UCSD-AML1 (cell line): ENCODE measurements at regions not wholly inside any gene's neighbourhood (a gene's known extent, or its start where the extent isn't known, plus 50 kb on each side); places are given as distances from the start of the nearest gene placed in this dataset.
"Not testable (repeated sequence)": the region's sequence is repeated elsewhere in the genome, so short reads cannot be mapped to it uniquely, and the experiment has no call there.

Experiments
- DNase-seq: peaks from one replicate; lab custom pipeline; 2025; ENCODE audit not compliant: unreplicated experiment; lab: John Stamatoyannopoulos, UW

DNA sequence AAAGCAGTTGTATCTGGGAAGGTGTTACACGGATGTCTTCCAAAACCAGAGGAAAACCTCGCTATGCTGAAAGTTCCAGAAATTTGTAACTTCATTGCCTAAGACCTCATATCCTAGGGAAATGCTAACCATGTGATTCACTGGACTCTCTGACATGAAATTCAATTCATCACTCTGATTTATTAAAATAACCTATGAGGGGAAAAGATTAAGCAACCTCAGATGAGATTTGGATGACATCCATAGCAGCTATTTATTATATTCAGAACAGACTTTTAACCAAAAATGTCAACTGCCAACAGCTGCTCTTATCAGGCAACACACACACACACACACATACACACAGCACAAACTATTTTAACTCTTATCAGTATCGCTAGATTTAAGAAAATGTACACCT lies 1006.4 kb upstream of the CTNND2 start:
- no peak for DNase-seq

DNA sequence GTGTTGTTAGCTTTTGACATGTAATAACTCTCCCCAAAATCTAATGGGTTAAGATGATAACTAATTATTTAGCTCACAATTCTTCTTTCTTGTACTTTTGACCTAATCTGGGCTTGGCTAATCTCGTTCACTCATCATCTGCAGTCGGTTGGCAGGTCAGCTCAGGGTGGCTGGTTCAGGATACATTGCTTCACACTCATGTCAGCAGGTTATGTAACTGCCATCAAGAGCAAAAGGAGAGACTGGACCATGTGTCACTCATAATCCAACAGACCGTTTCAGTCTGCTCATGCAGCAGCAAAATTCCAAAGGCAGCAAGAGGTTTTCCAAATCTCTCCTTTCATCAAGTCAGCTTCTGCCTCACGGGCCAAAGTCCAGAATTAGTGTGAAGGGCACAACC lies 998.4 kb upstream of the CTNND2 start:
- DNase-seq, result no peak

DNA sequence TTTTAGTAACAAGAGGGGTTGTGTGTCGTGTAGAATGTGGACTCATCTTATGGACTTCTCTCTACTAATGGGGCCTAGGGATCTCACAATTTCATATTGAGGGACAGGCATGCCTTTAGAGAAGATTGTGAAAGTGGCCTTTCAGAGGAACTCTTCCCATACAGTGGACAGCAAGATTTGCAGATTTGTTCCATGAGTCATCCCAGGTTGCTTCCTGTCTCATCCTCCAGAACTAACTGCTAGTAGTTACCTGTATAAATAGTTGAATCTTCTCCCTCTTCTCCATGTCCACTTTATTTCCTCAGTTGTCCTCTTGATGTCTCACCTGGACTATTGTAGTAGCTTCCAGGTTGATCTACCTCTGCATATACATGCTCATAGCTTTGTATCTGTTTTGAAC lies 997.5 kb upstream of the CTNND2 start:
- no peak for DNase-seq

DNA sequence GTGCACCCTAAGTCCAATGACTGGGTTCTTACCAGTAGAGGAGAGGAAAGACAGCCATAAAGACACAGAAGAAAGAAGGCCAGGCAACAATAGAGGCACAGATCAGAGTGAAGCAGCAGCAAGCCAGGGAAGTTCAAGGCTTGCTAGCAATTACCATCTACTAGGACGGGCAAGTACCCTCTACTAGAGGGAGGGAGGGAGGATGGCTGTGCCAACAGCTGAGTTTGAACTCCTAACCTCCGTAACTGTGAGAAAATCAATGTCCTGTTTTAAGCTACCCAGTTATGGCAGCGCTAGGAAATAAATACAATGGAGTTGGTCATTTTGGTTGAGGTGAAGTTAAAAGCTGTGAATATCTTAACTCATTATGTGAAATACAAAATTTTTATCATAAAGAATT lies 991.8 kb upstream of the CTNND2 start:
- DNase-seq, result no peak

DNA sequence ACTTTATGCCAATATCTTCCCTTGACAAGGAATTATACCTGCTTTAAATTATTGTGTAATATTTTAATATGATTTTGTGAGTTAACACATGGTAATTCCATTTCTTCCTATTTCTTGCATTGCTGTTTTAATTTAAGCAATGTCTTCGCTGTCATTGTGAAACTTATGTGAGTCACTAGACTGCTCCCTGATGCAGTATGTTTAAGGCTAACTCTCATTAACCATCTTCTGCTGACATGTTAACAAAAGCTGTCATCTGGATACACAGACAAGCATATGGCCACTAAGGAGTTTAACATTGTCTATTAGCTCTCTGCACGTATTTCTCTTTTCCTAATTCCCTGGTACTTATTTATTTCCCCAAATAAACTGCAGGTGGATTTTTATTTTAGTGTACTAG lies 980.8 kb upstream of the CTNND2 start:
- DNase-seq, result no peak

DNA sequence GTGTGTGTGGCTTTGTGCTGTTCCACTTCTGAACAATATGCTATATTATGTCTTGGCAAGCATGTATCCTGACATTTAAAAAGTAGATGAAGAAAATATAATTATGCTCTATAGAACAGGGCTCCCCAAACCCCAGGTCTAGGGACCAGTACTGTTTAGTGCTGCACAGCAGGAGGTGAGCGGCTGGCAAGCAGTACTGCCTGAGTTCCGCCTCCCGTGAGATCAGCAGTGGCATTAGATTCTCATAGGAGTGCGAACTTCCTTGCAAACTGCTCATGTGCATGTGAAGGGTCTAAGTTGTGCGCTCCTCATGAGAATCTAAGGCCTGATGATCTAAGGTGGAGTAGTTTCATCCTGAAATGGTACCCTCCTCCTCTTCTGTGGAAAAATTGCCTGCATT lies 979.1 kb upstream of the CTNND2 start:
- no peak for DNase-seq

DNA sequence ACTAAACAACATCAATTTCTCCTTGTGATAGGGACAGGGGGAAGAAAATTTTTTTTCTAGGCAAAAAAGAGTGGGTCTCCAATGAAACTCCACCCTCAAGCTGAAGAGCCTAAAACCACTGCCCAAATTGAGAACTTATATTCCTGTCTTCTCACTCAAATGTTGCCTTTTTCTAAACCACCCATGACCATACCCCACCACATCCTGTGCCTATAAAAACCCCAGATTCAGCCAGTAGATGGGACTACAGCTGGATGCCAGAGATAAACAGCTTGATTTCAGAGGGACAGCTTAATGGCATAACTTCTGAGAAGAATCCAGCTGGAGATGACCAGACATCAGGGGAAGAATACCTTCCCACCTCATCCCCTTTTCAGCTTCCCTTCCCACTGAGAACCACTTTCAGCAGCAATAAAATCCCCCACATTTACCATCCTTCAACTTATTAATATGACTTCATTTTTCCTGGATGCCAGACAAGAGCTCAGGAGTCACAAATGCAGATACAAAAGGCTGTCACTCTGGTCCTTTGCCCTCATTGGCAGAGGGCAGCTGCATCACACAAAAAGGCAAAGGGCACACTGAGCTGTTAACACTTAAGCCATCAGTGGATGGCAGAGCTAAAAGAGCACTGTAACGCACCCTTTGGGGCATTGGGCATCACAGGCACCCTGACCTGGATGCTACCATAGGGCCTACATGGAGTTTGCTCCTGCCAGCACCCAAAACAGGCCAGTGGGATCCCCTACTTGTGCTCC lies 972.5 kb upstream of the CTNND2 start:
- no peak for DNase-seq

DNA sequence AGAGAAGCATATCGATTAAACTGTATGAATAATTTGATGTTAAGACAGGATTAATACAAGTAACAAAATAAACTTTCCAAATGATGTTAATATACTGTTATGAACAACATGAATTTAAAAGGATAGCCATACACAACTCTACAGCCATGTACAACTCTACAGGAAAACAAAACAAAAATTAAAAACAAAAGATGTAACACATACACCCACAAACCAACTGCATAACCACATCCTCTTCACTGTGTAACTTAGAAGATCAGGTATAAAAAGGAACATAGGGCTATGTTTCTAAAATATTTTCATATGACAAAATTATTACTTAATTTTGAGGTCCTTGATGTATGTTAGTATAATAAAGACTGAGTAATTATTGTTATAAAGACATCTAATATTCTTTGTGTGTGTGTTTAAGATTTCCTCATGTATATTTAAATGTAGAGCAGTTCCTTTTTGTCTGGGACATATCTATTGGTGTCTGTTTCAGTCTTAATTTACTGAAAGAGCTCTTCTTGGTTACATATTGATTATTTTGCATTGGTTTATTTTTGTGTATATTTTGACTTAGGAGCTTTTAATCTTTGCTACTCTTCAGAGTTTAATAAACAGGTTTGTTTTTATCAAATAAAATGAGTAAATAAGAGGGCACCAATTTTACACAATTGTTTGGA lies 966.8 kb upstream of the CTNND2 start:
- DNase-seq, result no peak

DNA sequence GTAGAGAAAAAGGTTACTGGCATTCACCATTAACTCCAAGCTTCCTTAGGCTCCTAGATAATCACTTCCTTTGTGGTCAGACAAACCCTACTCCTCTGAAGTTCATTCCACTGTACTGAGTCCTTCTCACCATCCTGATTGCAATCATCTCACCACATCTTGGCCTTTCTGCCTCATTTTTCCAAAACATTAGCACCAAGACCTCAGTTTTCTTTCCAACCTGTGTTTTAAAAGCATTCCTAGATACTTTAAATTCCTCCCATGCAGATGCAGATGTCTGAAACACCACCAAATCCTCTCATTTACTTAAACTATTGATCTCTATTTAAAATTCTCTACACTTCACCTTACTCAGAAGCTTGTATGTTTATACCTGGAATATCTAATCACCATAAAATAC lies 961.3 kb upstream of the CTNND2 start:
- DNase-seq, result no peak

DNA sequence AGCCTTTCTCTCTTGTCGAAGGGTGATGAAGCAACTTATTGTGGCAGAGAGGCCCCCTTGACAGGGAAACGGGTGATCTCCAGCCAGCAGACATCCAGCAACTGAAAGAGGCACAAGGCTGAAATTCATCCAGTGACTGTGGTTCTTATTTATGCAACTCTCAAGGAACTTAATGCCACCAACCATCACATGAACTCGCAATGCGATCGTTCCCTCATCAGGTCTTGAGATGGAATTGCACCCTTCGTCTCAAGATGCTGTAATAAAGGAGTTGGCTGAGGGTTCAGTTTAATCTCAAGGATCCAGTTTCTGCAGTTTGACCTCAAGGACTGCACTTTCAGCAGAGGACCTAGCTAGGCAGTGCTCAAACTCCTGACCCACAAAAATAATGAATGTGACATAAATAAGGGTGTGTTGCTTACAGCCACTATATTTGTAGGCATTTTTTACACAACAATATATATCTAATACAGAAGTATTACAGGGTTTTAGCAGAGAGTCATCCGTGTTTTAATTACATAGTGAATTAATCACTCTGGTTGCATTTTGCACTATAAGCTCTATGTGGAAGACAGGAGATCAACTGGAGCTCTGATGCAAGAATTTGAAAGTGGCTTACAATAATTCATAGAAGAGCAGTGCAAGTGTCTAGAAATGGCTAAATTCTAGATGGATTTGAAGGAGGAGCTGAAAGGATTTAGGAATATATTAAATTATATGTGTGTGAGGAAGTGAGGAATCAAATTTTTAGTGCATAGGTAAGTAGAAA lies 957.8 kb upstream of the CTNND2 start:
- DNase-seq, result no peak

DNA sequence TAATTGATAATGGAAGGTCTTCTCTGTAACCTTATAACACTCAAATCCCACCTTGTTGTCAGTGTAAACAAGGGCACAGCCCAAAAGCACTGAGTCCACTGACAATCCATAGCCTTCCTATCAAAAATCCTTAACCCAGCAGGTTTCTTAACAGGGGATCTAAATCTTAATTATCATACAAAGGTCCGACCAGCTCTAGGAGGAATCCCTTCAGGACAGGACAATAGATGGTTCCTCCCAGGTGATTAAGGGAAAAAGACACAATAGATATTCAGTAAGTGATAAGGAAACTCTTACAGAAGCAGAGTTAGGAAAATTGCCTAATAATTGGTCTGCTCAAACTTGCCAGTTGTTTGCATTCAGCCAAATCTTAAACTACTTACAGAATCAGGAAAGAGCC lies 951.9 kb upstream of the CTNND2 start:
- not testable (repeated sequence) for DNase-seq

DNA sequence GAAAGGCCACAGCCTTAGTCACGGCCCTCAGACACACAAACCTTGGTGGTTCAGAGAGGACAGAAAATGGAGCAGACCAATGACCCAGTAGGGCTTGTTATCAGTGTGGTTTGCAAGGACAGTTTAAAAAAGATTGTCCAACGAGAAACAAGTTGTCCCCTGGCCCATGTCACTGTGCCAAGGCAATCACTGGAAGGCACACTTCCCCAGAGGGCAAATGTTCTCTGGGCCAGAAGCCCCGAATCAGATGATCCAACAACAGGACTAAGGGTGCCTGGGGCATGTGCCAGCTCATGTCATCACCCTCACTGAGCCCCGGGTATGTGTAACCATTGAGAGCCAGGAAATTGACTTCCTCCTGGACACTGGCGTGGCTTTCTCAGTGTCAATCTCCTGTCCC lies 950.1 kb upstream of the CTNND2 start:
- no peak for DNase-seq

DNA sequence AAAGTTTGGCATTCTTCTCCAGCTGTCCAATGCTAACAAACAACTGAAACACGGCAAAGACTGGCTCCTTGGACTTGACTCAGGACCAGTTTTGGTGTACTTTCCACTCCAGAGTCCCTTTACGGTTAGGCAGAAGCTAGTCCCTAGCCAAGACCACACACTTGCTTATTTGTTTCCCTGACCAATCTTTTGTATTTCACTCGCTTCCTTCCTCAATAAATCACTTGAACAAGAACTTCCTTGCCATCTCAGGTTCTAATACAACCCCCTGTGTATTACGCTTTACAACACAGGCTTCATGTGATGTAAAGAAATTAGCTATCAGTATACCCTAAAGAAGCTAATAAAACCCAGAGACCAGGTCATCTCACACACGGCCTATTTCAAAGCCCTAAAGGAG lies 947.5 kb upstream of the CTNND2 start:
- no peak for DNase-seq

DNA sequence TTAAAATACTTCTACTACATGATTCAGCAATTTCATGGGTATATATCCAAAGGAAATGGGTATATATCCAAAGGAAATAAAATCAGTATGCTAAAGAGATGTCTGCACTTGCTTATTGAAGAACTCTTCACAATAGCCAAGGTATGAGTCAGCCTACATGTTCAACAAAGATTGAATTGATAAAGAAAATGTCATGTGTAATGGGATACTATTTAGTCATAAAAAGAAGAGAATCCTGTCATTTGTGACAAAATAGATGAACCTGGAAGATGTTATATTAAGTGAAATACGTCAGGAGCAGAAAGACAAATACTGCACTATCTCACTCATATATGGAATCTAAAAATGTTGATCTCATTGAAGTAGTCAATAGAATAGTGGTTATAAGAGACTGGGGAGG lies 944.5 kb upstream of the CTNND2 start:
- no peak for DNase-seq

DNA sequence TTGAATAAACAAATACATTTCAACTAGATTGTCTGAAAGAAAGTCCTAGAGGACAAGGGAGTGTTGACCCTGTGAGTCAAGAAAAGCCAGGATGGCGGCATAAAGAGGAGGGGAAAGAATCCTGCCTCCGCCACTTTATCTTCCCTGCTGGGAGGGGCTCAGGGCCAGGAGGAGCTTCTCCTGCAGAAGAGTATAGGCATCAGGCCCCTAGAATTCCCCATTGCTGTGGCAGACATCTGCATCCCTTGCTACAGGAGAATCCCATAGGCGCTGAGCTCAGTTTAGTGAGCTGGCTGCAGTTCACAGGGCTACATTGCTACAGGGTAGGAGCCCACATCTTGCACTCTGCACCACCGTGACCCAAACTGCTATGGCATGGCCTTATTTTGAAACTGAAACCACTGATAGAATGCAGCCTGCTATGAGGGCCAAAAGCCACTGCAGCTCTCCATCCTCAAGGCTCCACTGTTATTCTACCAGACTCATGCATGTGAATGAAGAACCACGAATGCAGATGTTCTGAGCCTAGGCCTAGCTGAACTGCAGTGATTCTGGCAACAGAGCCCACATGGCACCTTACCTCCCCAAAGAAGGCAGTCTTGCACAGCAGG lies 941.4 kb upstream of the CTNND2 start:
- no peak for DNase-seq

DNA sequence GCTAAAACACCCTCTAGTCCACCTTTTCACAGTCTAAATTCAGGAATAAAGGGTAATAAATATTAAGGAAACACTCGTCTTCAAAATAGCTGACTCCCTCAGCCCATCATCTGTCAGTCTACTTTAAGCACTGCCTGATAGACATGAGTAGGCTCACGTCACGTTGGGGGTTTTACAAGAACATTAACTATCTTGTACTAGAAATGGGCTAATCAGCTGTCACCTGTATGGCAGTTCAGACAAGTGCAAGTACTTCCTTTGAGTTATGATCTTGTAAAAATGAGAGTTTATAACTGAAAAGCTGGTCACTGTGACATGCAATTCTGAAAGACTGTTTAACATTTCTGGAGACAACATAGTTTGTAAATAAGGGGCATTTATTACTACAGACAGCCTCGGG lies 936.7 kb upstream of the CTNND2 start:
- DNase-seq, result no peak

DNA sequence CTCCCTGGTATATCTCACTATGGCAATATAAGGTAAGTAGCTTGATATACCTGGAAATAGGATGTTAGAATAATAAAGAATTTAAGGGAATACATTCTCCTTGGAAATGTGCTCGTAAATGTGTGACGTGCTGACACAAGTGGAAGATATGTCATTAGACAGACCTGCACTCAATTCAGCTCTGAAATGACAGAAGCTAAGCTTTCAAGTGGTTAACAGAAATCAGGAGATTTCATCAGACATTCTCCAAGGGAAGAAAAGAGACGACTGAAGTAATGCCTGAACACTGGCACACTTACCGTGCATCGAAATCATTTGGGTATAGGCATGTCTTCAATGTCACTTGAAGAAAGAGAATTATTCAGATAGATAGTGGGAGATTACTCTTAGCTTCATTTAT lies 933.3 kb upstream of the CTNND2 start:
- no peak for DNase-seq

DNA sequence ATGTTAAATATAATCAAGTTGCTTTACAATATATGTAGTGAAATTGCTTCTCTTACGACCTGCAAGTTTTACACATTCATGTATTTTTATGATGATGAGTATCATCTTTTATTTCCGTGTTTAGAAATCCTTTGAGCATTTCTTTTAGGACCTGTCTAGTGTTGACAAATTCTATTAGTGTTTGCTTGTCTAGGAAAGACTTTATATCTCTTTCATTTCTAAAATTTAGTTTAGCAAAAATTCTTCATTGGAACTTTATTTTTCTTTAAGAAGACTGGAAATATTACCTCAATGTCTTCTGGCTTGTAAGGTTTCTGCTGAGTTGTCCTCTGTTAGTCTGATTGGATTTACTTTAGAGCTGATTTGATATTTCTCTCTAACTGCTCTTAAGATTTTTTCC lies 920.9 kb upstream of the CTNND2 start:
- DNase-seq, result no peak

DNA sequence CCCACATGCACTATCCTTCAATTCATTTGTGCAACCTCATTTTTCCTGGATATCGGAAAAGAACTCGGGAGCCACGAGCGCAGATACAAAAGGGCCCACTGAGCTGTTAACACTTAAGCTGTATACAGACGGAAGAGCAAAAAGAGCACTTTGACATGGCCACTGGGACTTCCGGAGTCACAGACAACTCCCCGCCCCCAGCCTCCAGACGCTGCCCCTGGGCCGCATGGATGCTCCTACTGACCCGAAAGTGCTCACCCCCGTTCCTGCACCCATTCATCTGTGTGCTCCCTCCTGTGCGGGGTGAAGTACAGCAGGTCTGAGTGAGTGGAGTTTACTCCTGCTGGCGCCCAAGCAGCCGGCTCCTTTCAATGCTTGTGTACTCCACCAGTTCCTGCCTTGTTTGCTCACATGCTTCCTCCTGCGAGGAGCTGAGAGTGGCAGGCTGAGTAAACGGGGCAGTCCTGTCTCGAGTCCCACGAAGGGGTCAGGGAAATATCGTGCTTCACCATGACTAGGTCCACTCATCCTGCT lies 901.0 kb upstream of the CTNND2 start:
- no peak for DNase-seq

DNA sequence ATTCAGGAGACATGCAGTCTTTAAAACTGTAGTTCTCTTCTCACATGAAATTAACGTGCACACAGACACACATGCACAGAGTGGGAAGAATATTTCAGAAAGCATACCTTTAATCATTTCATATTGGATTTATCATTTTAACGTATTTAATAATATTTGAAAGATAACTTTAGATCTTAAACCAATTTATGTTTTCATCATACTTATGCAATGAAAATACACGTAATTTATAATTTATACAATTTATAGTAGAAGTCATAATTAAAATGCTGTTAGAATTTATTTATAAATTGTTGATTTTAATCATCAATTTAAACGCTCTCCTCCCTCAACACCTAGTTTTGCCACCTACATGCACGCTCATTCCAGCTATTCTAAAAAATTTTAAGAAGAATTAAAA lies 894.9 kb upstream of the CTNND2 start:
- no peak for DNase-seq

DNA sequence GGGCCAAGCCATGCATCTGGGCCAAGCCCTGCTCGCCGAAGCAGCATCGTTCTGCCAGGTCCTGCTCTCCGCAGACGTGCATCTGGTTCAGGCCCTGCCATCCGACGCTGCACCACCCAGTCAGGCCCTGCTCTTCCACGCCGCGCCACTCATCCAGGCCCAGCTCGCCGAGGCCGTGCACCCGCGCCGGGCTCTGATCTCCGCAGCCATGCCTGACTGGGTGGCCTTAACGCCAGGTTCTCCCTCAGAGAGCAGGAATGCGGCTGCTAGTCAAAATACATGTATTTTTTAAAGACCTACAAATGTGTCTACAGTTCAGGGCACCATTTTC lies 891.1 kb upstream of the CTNND2 start:
- no peak for DNase-seq
